ENCODE measurements at regions not wholly inside any gene's neighbourhood (a gene's known extent, or its start where the extent isn't known, plus 50 kb on each side); places are given as distances from the start of the nearest gene placed in this dataset.
A peak's percentile ranks its signal among the peaks of the same experiment; 100 is the strongest.

- no peak for ATAC-seq (ENCODE audit: insufficient read depth, low FRiP score)
- no peak for DNase-seq
- no peaks in the 10 kb centered on the region for H3K27me3 ChIP-seq (ENCODE audit: control insufficient read depth in 3 of 3, insufficient read depth in 3 of 3, low read length in 2 of 3)
- H3K4me3 ChIP-seq: no peak overlapping the region
- H3K36me3 ChIP-seq (ENCODE audit: control insufficient read depth in 4 of 4, insufficient read depth in 4 of 4, low read length in 4 of 4): no peaks in the 10 kb centered on the region
- no peaks in the 10 kb centered on the region for H3K4me1 ChIP-seq (ENCODE audit: control insufficient read depth in 5 of 5, insufficient read depth in 5 of 5, low read length in 5 of 5)
- H3K9ac ChIP-seq (ENCODE audit: insufficient read depth in 1 of 2, low read length in 2 of 2): no peak overlapping the region
- TF ChIP-seq, protein P1, sequence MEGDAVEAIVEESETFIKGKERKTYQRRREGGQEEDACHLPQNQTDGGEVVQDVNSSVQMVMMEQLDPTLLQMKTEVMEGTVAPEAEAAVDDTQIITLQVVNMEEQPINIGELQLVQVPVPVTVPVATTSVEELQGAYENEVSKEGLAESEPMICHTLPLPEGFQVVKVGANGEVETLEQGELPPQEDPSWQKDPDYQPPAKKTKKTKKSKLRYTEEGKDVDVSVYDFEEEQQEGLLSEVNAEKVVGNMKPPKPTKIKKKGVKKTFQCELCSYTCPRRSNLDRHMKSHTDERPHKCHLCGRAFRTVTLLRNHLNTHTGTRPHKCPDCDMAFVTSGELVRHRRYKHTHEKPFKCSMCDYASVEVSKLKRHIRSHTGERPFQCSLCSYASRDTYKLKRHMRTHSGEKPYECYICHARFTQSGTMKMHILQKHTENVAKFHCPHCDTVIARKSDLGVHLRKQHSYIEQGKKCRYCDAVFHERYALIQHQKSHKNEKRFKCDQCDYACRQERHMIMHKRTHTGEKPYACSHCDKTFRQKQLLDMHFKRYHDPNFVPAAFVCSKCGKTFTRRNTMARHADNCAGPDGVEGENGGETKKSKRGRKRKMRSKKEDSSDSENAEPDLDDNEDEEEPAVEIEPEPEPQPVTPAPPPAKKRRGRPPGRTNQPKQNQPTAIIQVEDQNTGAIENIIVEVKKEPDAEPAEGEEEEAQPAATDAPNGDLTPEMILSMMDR (IDR thresholded peaks at IDR 0.05; ENCODE audit: control extremely low read depth, extremely low read depth): no peak
- WGBS, 2 donors: 81 to 87% methylated on average over 4 of the region's 4 CpGs
- H3K27ac ChIP-seq (ENCODE audit: low read depth in 1 of 2, low read length in 1 of 2): no peak overlapping the region
- H3K9me3 ChIP-seq (ENCODE audit: control insufficient read depth in 4 of 4, insufficient read depth in 3 of 4, low read length in 3 of 4): no peaks in the 10 kb centered on the region
These were observed 56.8 kb upstream of the GRIA4 start for GRCh38 chr11:105553025-105553424.

GRCh38 chr11:105548359-105548758 lies 61.5 kb upstream of the GRIA4 start:
- ATAC-seq (ENCODE audit: insufficient read depth, low FRiP score) (no peak), DNase-seq (no peak)
- Histone ChIP-seq H3K4me3 (no peak overlapping the region), H3K27me3 (ENCODE audit: control insufficient read depth in 3 of 3, insufficient read depth in 3 of 3, low read length in 2 of 3) (no peaks in the 10 kb centered on the region), H3K36me3 (ENCODE audit: control insufficient read depth in 4 of 4, insufficient read depth in 4 of 4, low read length in 4 of 4) (no peaks in the 10 kb centered on the region), H3K9me3 (ENCODE audit: control insufficient read depth in 4 of 4, insufficient read depth in 3 of 4, low read length in 3 of 4) (no peaks in the 10 kb centered on the region), H3K4me1 (ENCODE audit: control insufficient read depth in 5 of 5, insufficient read depth in 5 of 5, low read length in 5 of 5) (no peaks in the 10 kb centered on the region), H3K27ac (ENCODE audit: low read depth in 1 of 2, low read length in 1 of 2) (no peak overlapping the region), H3K9ac (ENCODE audit: insufficient read depth in 1 of 2, low read length in 2 of 2) (no peak overlapping the region)
- TF ChIP-seq, protein P1 (IDR thresholded peaks at IDR 0.05; ENCODE audit: control extremely low read depth, extremely low read depth): no peak
- 50 to 58% methylated on average over 3 of the region's 3 CpGs for WGBS, 2 donors

- Histone ChIP-seq H3K4me3 (no peak overlapping the region), H3K36me3 (ENCODE audit: control insufficient read depth in 4 of 4, insufficient read depth in 4 of 4, low read length in 4 of 4) (no peaks in the 10 kb centered on the region), H3K27ac (ENCODE audit: low read depth in 1 of 2, low read length in 1 of 2) (no peak overlapping the region), H3K9ac (ENCODE audit: insufficient read depth in 1 of 2, low read length in 2 of 2) (no peak overlapping the region), H3K4me1 (ENCODE audit: control insufficient read depth in 5 of 5, insufficient read depth in 5 of 5, low read length in 5 of 5) (peaks cover 0 to 11% (median 0%) of the 10 kb centered on the region in 5 donors), H3K27me3 (ENCODE audit: control insufficient read depth in 3 of 3, insufficient read depth in 3 of 3, low read length in 2 of 3) (no peaks in the 10 kb centered on the region), H3K9me3 (ENCODE audit: control insufficient read depth in 4 of 4, insufficient read depth in 3 of 4, low read length in 3 of 4) (no peaks in the 10 kb centered on the region)
- TF ChIP-seq, protein P1 (IDR thresholded peaks at IDR 0.05; ENCODE audit: control extremely low read depth, extremely low read depth): no peak
- DNase-seq (peak; percentile 64 to 94 (median 91)), ATAC-seq (ENCODE audit: insufficient read depth, low FRiP score) (no peak)
- WGBS, 2 donors: 75 to 80% methylated on average over 3 of the region's 3 CpGs
These were observed 71.3 kb upstream of the GRIA4 start for GRCh38 chr11:105538588-105538987.

DNA sequence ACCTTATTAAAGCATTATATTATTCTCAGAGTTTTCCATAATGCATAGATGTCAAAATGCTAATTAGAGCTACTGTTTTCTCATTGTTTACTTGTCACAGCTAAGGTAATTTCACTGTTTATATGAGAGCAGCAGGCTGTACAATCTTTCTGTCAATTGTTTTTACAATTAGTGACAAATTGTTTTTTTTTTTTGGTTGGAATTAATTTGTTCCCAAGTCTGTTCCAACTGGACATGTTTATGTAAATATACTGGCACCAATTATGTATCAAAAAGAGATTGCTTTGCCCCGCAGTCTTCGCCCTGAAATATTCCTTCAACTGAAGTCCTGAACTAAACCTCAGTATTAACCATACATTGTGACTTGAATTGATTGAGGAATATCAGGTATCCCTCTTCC lies 72.3 kb upstream of the GRIA4 start:
- H3K9me3 ChIP-seq (ENCODE audit: control insufficient read depth in 4 of 4, insufficient read depth in 3 of 4, low read length in 3 of 4): no peaks in the 10 kb centered on the region
- DNase-seq (no peak), ATAC-seq (ENCODE audit: insufficient read depth, low FRiP score) (no peak)
- H3K4me1 ChIP-seq (ENCODE audit: control insufficient read depth in 5 of 5, insufficient read depth in 5 of 5, low read length in 5 of 5): peaks cover 0 to 11% (median 0%) of the 10 kb centered on the region in 5 donors
- 40 to 50% methylated on average over 2 of the region's 2 CpGs for WGBS, 2 donors
- H3K27me3 ChIP-seq (ENCODE audit: control insufficient read depth in 3 of 3, insufficient read depth in 3 of 3, low read length in 2 of 3): no peaks in the 10 kb centered on the region
- no peaks in the 10 kb centered on the region for H3K36me3 ChIP-seq (ENCODE audit: control insufficient read depth in 4 of 4, insufficient read depth in 4 of 4, low read length in 4 of 4)
- no peak overlapping the region for H3K27ac ChIP-seq (ENCODE audit: low read depth in 1 of 2, low read length in 1 of 2)
- H3K9ac ChIP-seq (ENCODE audit: insufficient read depth in 1 of 2, low read length in 2 of 2): no peak overlapping the region
- TF ChIP-seq, protein P1 (IDR thresholded peaks at IDR 0.05; ENCODE audit: control extremely low read depth, extremely low read depth): no peak
- H3K4me3 ChIP-seq: no peak overlapping the region

Measured in lung (tissue), 11 donors.